Mucosa of gallbladder (tissue), 1 donor: ENCODE measurements at regions not wholly inside any gene's neighbourhood (a gene's known extent, or its start where the extent isn't known, plus 50 kb on each side); places are given as distances from the start of the nearest gene placed in this dataset.

Experiments used
- DNase-seq: peaks from one replicate; pipeline ENCODE4 v3.0.0-alpha.2; 2020; ENCODE audit warnings: low spot score
- donor health status: DM: no; HTN: no; CAD: no.

GRCh38 chr11:115743719-115744118 lies 239.5 kb upstream of the CADM1 start:
- DNase-seq = no peak

GRCh38 chr11:115741376-115742107 lies 237.3 kb upstream of the CADM1 start:
- no peak for DNase-seq

GRCh38 chr11:115740324-115740723 lies 236.1 kb upstream of the CADM1 start:
- no peak for DNase-seq

- DNase-seq = no peak
Measured at GRCh38 chr11:115739878-115740277, 235.7 kb upstream of the CADM1 start.

GRCh38 chr11:115739146-115739545 lies 234.9 kb upstream of the CADM1 start:
- DNase-seq = no peak

GRCh38 chr11:115737875-115738274 lies 233.7 kb upstream of the CADM1 start:
- DNase-seq = no peak

GRCh38 chr11:115736146-115736545 lies 231.9 kb upstream of the CADM1 start:
- DNase-seq = no peak

- no peak for DNase-seq
Measured at GRCh38 chr11:115724666-115725065, 220.5 kb upstream of the CADM1 start.

GRCh38 chr11:115722711-115723110 lies 218.5 kb upstream of the CADM1 start:
- DNase-seq = no peak

GRCh38 chr11:115721296-115721995 lies 217.2 kb upstream of the CADM1 start:
- no peak for DNase-seq

GRCh38 chr11:115720602-115721245 lies 216.5 kb upstream of the CADM1 start:
- DNase-seq = no peak

GRCh38 chr11:115718945-115719344 lies 214.7 kb upstream of the CADM1 start:
- DNase-seq = no peak

- no peak for DNase-seq
Measured at GRCh38 chr11:115718106-115718505, 213.9 kb upstream of the CADM1 start.

- peak; percentile 22 for DNase-seq
Measured at GRCh38 chr11:115716601-115717529, 212.7 kb upstream of the CADM1 start.

GRCh38 chr11:115716080-115716479 lies 211.9 kb upstream of the CADM1 start:
- DNase-seq = no peak

- no peak for DNase-seq
Measured at GRCh38 chr11:115715251-115715770, 211.1 kb upstream of the CADM1 start.

- DNase-seq = no peak
Measured at GRCh38 chr11:115712296-115712695, 208.1 kb upstream of the CADM1 start.

- DNase-seq = no peak
Measured at GRCh38 chr11:115710980-115711379, 206.8 kb upstream of the CADM1 start.

GRCh38 chr11:115710426-115710825 lies 206.2 kb upstream of the CADM1 start:
- no peak for DNase-seq

GRCh38 chr11:115709297-115709696 lies 205.1 kb upstream of the CADM1 start:
- no peak for DNase-seq

GRCh38 chr11:115707180-115707905 lies 203.1 kb upstream of the CADM1 start:
- DNase-seq = peak; percentile 16
